CD4-positive, alpha-beta T cell treated with Interleukin-15 for 1 hour (primary cell): ENCODE measurements at regions not wholly inside any gene's neighbourhood (a gene's known extent, or its start where the extent isn't known, plus 50 kb on each side); places are given as distances from the start of the nearest gene placed in this dataset.
A peak's percentile ranks its signal among the peaks of the same experiment; 100 is the strongest.

Experiments used
- DNase-seq: peaks from one replicate; pipeline ENCODE4 v3.0.0-alpha.2; 2020

DNA sequence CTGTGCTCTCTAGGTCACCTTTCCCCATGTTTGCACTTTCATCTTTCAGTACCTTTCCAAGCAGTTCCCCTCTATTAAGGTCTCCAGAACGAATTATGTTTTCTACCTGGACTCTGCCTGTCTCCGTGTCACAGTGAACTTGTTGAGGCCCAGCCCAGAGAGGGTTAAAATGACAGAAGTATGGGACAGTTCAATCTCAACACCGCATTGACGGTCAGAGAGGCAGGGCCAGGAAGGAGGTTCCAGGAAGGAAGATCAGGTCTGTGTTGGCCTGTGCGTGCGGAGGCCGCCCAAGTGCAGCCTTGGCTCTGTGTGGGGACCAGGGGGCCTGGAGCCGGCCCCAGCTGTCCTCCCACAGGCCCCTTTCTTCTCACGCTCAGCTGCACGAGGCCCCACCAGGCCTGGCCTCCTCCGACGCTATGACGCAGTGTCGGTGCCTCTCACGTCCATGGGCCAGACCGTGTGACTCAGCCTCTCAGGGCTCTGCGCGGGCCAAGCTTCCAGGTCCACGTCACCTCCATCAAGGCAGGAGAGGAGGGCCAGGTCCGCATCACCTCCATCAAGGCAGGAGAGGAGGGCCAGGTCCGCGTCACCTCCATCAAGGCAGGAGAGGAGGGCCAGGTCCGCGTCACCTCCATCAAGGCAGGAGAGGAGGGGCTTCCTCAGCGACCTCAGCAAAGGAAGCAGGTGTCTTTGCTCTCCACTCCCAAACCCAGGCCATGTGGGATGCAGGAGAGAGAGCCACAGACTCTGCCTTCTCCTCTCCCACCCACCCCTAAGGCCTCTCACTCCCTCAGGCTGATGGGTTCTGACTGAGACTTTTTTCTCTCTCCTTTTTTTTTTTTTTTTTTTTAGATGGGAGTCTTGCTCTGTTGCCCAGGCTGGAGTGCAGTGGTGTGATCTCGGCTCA, 83.1 kb downstream of the CPN2 start:
- DNase-seq, result no peak

DNA sequence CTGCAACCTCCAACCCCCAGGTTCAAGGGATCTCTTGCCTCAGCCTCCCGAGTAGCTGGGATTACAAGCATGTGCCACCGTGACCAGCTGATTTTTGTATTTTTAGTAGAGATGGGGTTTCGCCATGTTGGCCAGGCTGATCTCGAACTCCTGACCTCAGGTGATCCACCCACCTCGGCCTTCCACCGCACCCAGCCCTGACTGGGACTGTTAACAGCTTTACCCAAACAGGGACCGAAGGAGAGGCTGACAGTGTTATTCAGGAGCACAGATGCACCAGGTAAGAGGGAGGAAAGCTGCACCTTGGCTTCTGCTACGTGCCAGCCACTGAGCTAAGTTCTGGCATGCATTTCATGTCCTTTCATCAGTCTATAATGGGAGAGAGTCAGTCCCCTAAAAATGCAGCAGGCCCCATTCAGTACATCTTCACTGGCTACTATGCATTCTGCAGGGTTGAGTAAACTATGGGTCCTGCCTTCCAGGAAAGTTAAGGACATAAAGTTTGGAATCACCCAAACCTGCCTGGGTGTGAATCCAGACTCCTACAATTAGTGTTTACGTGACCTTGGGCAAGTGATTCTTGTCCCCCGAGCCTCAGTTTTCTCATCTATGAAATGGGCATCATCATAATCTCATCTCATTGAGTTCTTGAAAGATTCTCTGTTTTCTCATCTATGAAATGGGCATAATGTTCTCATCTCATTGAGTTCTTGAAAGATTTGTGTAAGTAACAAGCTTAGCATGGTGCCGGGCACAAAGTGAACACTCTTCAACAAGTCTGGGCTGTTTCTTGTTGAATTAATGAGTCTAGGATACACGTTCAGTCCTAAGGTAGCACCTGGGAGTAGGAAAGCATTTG, 82.2 kb downstream of the CPN2 start:
- DNase-seq, result no peak

DNA sequence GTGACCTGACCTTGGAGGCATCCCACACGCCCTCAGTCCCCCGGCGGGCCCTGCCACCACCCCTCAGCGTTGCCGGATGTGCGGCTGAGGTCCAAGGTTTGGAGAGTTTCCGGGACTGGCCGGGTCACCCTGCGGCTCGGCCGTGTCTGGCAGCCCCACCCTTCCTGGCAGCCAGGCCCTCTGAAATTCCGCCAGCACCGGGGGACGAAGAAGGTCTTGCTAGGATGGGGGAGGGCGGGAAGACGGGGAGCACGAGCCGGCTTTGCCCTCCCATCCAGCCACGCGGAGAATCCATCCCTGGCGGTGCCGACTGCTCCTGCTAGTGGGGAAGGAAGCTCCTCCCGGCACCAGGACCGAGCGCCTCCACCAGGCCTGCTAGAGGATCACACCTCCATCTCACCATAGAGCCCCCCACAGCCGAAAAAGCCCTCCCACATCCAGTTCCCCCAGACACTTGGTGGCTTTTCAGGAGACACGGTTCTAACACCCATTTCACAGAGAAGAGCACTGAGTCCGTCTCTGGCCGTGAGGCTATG, 81.5 kb downstream of the CPN2 start:
- DNase-seq, result peak; percentile 30

DNA sequence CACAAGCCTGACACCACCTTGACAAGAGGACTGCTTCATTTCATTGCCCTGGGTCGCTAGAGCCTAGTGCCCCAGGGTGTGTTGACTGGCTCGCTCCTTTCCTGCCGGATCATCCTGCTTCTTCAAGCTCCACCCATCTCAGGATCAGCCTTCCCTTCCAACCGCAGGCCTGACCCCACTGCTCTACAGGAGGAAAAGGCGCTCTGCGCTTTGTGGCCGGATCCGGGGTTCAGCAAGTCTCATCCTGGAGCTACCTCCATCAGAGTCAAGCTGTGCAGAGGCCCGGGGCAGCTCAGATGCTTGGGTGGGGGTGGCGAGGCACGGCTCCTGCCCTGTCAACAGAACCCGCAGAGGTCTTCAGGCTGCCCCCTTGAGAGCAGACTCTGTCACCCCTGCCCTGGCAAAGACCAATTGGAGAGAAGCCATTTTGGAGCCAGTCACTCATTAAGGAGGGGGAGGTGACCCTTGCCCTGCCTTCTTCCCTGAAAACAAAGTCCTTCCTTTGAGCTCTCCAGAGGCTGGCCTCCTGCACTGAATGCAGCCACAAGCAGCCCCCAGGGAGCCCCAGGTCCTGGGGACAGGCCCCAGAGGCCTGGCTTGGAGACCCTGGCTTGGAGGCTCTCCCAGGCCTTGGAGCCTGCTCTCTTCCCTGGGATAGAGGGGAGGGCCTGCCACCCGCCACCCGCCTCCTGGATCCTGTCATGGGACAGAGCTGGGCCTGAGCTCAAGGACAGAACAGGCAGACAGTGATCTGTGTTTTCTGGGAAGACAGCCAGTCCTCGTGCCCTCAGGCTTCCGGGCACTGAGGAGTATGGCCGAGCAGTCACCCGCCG, 80.3 kb downstream of the CPN2 start:
- DNase-seq, result no peak

DNA sequence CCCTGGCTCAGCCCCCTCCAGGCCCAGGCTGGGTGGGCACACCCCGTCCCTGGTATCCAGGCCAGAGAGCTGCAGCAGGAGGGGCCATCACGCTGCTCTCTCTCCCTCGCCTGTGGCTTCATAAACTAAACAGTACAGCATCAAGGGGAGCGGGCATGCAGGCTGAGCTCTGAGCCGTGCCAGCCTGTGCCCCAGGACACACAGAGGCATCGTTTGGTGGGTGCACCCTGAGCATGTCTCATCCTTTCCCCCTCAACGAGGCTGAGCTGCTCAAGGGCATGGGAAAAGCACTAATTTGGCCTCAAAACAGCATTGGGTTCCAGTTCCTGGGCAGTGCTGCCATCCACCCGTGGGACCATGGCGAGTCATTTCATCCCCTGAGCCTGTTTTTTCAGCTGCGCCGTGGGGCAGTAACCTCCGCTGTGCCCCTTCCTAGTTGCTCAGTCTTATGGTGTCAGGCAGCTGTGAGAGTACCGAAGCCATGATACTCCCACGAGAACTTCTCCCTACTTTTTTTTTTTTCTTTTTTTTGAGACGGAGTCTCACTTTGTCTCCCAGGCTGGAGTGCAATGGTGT, 79.6 kb downstream of the CPN2 start:
- no peak for DNase-seq

DNA sequence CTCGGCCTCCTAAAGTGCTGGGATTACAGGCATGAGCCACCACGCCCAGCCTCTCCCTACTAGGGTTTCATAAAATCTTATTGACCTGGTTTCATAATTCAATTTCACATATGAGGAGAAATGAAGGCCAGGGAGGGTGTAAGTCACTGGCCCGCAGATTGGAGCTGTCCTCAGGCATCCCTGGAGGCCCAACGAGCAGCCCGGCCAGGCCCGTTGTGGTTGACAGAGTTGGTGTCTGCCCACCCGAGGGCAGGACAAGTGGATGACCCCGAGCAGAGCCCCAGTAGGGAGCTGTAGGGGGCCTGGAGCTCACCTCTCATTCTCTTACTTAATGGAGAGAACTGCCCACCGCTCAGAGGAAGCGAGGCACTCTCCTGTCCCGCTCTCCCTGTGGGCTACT, 78.9 kb downstream of the CPN2 start:
- DNase-seq, result no peak

DNA sequence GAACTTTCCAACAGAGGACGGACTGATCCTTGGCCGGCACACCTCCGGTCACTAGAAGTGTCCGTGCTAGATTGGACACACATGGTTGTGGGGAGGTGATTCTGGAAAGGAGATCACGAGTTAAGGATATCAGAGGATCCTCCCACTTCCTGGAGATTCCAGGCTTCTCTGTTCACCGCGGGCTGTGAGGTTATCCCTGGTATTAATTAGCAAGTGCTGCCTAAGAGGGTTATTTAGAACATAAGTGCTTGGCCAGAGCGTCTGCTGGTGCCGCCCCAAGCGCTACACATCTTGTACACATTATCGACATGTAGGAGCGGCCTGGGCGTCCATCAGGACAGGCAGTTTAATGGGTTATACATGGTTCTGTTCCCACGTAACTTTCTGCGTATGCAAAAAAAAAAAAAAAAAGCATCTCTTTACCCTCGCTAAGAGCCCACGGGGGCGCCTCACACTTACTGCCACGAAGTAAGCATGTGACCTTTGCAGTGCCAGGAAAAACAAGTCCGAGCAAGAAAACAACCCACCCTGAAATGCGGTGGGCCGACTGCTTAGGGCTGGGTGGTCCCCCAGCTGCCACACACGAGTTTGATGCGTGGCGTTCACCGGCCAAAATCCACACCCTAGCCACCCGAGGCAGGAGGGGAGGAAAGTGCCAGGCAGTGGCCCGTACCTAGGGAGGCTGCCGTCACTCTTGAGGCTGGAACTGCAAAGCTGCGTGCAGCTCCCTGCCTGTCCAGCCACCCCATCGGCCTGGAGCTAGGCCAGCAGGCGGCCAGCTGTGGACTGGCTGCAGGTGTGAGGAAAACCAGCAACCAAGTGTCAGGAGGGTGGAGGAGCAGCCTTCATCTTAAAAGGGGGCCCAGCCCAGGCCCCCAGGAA, 78.0 kb downstream of the CPN2 start:
- DNase-seq, result no peak

DNA sequence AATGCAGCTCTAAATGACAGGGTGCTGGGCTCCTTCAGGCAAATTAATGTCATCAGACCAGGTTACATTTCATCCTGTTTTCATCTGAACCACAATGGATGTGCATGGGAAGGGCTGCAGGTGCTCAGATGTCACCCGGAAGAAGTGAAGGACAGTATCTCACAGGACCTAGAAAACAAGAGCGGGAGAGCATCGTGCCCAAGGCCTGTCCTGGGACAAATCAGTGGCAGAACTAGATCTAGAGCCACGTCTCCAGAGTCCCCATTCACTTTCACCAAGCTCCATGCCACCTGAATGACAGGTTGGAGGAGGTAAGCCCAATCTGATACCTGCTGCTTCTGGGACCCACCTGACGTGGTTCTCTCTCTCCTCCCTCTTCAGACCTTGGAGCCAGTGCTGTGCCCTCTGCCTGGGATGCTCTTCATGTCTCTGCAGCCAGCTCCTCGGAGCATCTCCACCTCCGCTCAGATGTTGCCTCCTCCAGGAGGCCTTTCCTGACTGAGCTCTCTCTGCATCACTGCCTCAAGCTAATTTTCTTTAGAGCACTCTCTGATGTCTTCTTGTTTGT, 77.3 kb downstream of the CPN2 start:
- no peak for DNase-seq

DNA sequence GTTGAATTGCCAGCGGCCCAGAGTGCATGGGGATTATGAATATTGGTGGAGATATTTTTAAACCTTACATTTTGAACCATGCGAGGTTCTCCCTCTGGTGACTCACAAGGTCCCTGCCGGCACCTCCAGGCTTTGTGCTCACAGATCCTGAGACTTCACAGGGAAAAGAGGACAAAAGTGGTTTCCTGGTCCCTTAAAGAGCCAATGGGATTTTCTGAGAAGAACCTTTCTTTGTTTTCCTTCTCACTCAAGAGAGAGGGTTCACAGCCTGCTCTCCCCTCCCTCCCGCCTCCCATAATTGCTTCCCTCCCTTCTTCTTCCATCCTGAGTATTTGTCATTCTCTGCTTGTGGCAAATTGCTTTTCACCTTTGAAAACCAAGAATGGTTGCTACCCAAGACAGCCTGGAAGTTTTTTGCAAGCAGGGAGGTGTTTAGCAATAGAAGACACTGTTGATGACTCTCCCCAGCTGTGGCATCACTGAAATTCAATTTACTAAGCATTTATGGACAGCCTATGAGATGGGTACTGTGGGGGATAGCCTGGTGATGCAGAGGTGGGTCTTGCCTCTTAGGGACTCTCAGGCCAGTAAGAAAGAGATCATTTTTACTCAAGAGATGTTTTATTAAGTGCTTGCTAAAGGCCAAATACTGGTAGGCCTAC, 76.6 kb downstream of the CPN2 start:
- no peak for DNase-seq

DNA sequence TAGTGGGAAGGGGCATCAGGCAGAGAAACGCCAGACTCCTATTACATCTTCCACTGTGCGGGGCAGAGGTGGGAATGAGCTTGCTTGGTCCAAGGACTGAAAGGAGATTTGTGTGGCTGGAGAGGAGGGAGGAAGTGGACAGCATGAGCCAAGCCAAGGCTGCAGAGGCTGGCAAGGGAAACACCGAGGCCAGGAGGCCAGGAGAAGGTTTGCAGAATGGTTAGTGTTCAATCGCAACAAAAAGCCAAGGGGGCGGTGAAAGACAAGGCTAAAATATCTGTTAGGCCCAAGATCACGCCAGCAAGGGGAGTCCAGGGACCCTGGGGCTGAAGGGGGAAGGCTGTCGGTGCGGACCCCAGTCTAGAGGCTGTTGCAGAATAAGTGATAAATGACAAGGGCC, 75.8 kb downstream of the CPN2 start:
- DNase-seq, result no peak

DNA sequence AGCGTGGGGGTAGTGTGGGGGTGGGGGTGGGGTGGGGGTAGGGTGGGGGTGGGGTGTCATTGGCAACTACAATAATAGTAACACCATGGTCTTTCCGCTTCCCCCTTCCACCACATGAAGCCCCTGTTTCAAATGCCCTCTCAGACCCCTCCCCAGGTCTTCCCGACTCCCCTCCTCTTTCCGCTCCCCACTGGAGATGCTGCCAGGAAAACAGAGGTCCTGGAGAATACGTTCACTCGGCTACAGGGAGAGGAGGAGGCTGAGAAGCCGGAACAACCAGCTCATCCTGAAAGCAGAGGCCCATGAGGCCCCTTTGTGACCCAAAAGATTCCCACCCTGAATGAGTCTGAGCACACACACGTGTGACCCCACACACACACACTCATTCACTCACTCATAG, 75.4 kb downstream of the CPN2 start:
- no peak for DNase-seq

DNA sequence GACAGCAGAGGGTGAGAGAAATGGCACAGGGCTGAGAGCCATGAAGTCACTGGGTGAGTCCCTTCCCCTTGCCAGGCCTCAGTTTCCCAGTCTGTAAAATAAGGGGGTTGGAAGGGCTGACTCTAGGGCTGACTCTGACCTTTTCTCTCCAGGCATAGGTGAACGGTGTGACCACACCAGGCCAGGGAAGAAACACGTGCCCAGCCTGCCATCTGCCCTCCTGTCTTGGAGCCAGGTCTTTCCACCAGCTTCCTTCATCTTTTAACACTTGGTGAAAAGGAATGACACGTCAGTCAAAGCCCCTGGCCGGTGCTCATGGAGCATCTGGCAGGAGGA, 74.4 kb downstream of the CPN2 start:
- no peak for DNase-seq

DNA sequence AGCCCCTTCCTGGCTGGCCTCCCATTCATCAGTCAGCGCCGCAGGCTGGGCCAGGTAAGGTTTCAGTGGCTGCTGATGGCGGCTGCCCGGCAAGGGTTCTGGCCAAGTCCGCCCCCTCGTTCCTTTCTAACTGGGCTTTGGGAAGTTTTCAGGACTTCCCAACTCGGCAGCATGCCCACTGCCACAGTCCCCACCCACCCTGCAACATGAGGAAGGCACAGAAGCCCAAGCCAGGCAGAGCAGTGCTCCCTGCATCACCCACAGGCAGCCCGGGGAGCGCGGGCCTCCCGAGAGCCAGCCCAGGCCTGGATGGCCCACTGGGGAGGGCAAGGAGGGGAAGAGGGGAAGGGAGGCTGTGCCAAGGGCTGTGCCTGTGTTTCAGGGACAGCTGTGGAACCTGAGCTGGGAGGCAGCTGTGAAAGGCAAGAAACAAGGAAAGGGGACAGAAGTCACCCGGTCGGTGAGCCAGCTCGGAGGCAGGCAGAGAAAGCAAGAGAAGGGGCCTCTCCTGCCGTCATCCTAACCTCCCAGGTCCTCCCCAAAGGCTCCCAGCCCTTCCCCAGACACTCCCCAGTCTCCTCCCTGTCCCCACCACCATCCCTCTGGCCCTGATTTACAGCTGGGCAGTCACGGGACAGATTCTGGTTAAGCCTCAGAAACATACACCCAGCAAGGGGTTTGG, 73.9 kb downstream of the CPN2 start:
- DNase-seq, result no peak

DNA sequence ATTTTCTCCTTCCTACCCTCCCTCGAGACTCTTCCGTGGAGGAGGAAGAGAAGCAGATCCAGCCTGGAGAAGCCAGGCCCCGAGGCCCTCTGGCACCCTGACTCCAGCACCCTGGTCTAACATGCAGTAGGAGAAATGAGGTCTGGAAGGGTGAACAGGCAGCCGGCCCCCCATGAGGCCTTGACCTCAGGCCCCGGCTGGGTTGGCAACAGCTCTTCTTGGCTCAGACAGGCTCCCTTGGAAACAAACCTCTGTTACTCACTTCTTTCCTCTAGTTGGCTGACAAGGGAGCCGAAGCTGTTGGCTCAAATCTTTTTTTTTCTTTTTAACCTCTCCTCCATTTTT, 73.4 kb downstream of the CPN2 start:
- no peak for DNase-seq

DNA sequence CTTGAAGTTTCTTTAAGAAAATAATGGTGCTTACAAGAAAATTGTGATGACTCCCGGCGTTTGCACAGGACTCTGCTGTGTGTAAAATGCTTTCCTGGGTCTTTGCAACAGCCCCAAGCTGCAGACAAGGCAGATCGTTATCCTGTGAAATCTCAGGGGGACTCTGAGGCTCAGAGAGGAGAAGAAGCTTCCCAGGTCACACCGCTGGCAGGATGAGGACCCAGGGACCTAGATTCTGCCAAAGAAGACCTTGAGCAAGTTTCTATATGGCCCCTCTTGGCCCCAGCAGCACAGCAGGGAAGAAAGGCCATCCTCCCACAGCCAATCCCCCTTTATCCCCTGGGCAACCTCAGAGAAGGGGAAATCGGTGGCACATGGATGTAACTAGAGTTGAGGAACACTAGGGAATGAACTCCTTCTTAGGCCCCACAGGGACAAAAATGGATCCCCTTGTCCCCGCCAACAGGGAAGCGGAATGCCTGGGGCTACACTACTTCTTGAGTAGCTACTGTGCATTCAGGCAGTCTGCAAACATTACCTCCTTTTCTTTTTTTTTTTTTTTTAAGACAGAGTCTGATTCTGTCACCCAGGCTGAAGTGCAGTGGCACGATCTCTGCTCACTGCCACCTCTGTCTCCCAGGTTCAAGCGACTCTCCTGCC, 72.8 kb downstream of the CPN2 start:
- no peak for DNase-seq

DNA sequence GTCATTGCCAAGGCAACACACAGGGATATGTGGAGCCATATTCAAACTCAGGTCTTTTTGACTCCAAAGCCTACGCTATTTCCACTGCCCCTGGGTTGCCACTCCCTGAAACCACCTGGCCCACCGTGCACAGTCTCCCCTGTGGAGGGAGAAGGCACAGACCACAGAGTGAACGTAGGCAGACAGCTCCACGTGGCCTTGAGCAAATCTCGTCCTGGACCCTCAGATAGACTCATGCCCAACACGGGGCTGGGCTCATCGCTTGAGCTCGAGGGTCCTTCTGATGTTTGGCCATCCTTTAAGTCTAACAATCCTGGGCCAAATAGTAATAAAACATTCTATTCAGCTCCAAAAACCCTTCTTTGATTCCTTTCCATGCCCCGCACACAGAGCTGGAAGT, 72.0 kb downstream of the CPN2 start:
- DNase-seq, result no peak

DNA sequence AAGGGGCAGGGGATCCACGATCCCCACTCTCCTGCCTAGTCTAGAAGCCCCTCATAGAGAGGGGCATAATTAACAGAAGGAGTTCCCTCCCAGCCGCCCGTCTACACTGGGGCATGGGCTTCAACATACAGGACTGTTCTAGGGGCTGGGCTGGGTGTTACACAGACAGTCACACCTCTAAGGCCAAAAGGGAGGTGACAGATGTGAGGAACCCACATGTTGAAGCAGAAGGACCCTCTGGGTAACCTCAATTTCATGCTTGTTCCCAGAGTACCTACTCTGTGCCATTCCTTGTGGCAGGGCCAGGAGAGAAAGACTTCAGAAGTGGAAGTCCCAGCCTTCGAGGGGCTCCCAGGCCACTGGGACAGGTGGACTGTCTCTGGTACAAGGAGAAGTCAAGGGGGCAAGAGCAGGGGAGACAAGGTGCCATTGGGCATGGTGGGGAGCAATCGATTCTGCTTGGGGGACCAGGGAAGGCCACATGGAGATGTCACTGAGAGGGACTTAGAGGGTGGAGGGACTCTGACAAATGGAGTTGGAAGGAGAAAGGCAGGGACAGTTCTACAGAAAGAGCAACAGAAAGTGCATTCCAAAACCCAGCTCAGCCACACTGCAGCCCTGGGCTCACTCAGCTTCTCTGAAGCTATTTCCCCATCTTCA, 71.3 kb downstream of the CPN2 start:
- no peak for DNase-seq

DNA sequence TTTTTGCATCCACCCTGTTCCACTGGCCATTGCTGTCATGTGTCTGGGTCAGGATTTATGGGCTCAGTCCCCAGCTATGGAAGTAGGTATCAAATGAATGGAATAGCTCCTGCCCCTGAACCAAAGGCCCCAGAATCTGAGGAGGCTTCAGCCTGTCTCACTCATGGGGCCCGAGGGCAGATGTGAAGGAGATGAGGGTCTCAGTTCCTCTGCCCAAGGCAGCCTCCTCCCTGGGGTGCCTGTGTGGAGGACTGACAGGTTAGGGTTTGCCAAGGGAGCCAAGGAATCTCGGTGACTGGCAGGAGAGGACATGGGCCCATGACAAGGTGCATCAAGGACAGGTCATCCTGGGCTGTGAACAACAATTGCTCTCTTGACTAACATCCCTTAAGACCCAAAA, 70.4 kb downstream of the CPN2 start:
- DNase-seq, result no peak

DNA sequence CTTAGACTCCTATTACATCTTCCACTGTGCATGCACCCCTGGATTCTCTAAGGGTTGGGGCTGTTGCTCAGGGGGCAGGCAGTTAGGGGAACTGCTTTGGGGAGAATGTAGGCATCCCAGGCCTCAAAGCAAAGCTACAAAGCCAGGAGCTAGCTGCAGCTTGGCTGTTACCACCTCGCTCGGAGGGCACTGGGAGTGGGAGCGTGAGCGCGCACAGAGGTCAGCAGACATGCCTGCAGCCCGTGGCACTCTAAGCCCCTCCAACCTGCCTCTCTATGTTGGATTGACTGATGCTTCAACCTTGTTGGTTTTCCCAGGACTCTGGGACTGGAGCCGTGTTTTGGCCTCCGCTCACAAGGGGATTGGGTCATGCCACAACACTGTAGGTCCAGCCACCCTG, 69.8 kb downstream of the CPN2 start:
- DNase-seq, result no peak
